Mucosa of rectum (tissue), 2 donors: ENCODE measurements at regions not wholly inside any gene's neighbourhood (a gene's known extent, or its start where the extent isn't known, plus 50 kb on each side); places are given as distances from the start of the nearest gene placed in this dataset.

Experiments
- H3K27ac ChIP-seq, 2 donors: one replicate each; pipeline ENCODE4 v1.7.0; 2013; ENCODE audit warnings: inconsistent platforms in 2 of 2, low read depth in 2 of 2, low read length in 2 of 2
- H3K27me3 ChIP-seq, 2 donors: one replicate each; pipeline ENCODE4 v1.7.0; 2013; ENCODE audit warnings: low read length in 2 of 2; ENCODE audit not compliant: control insufficient read depth in 2 of 2, insufficient read depth in 2 of 2
- H3K36me3 ChIP-seq, 2 donors: one replicate each; pipeline ENCODE4 v1.7.0; 2013; ENCODE audit warnings: low read length in 2 of 2; ENCODE audit not compliant: control insufficient read depth in 2 of 2, insufficient read depth in 2 of 2
- H3K4me1 ChIP-seq, 2 donors: one replicate each; pipeline ENCODE4 v1.7.0; 2013; ENCODE audit warnings: low read length in 2 of 2, mild to moderate bottlenecking in 1 of 2; ENCODE audit not compliant: control insufficient read depth in 2 of 2, insufficient read depth in 2 of 2
- H3K4me3 ChIP-seq, 2 donors: one replicate each; pipeline ENCODE4 v1.7.0; 2013; ENCODE audit warnings: low read length in 2 of 2
- H3K9ac ChIP-seq, 2 donors: one replicate each; pipeline ENCODE4 v1.7.0; 2013; ENCODE audit warnings: low read length in 2 of 2, low read depth in 1 of 2, mild to moderate bottlenecking in 1 of 2
- H3K9me3 ChIP-seq, 2 donors: one replicate each; pipeline ENCODE4 v1.7.0; 2013; ENCODE audit warnings: low read length in 2 of 2; ENCODE audit not compliant: control insufficient read depth in 2 of 2
- donor health status: healthy.
- donor health status: Normal muscosa, but diverticular disease.

- H3K4me3 ChIP-seq: no peak overlapping the region
- no peak overlapping the region for H3K27ac ChIP-seq
- no peaks in the 10 kb centered on the region for H3K36me3 ChIP-seq
- no peaks in the 10 kb centered on the region for H3K4me1 ChIP-seq
- no peaks in the 10 kb centered on the region for H3K9me3 ChIP-seq
- no peak overlapping the region for H3K9ac ChIP-seq
- H3K27me3 ChIP-seq: no peaks in the 10 kb centered on the region
Observed at GRCh38 chr2:145199042-145199441, 679.1 kb upstream of the ZEB2 start.

- Histone ChIP-seq H3K9ac (no peak overlapping the region), H3K4me1 (no peaks in the 10 kb centered on the region)
Observed at GRCh38 chr2:145198555-145198954, 678.6 kb upstream of the ZEB2 start.

GRCh38 chr2:145197944-145198343 lies 678.0 kb upstream of the ZEB2 start:
- no peaks in the 10 kb centered on the region for H3K4me1 ChIP-seq
- H3K27ac ChIP-seq: no peak overlapping the region
- H3K9me3 ChIP-seq: no peaks in the 10 kb centered on the region
- no peaks in the 10 kb centered on the region for H3K36me3 ChIP-seq
- no peaks in the 10 kb centered on the region for H3K27me3 ChIP-seq
- no peak overlapping the region for H3K4me3 ChIP-seq
- no peak overlapping the region for H3K9ac ChIP-seq

More at GRCh38 chr2:145198555-145198954, 678.6 kb upstream of the ZEB2 start:
- H3K4me3 ChIP-seq: no peak overlapping the region
- no peaks in the 10 kb centered on the region for H3K36me3 ChIP-seq
- no peaks in the 10 kb centered on the region for H3K27me3 ChIP-seq
- no peak overlapping the region for H3K27ac ChIP-seq
- H3K9me3 ChIP-seq: no peaks in the 10 kb centered on the region

- Histone ChIP-seq H3K9ac (no peak overlapping the region), H3K36me3 (no peaks in the 10 kb centered on the region), H3K9me3 (no peaks in the 10 kb centered on the region), H3K27ac (no peak overlapping the region), H3K27me3 (no peaks in the 10 kb centered on the region), H3K4me1 (no peaks in the 10 kb centered on the region), H3K4me3 (no peak overlapping the region)
Observed at GRCh38 chr2:145194673-145195072, 674.8 kb upstream of the ZEB2 start.

- no peaks in the 10 kb centered on the region for H3K9me3 ChIP-seq
- no peak overlapping the region for H3K9ac ChIP-seq
- H3K4me1 ChIP-seq: no peaks in the 10 kb centered on the region
- H3K27me3 ChIP-seq: no peaks in the 10 kb centered on the region
- no peak overlapping the region for H3K27ac ChIP-seq
- H3K4me3 ChIP-seq: no peak overlapping the region
- no peaks in the 10 kb centered on the region for H3K36me3 ChIP-seq
Observed at GRCh38 chr2:145190031-145190703, 670.2 kb upstream of the ZEB2 start.

GRCh38 chr2:145186303-145186702 lies 666.4 kb upstream of the ZEB2 start:
- Histone ChIP-seq H3K9ac (no peak overlapping the region), H3K27ac (no peak overlapping the region), H3K4me3 (no peak overlapping the region), H3K36me3 (no peaks in the 10 kb centered on the region), H3K4me1 (no peaks in the 10 kb centered on the region), H3K27me3 (no peaks in the 10 kb centered on the region), H3K9me3 (no peaks in the 10 kb centered on the region)

GRCh38 chr2:145185696-145186095 lies 665.8 kb upstream of the ZEB2 start:
- Histone ChIP-seq H3K27me3 (no peaks in the 10 kb centered on the region), H3K4me3 (no peak overlapping the region), H3K9ac (no peak overlapping the region), H3K9me3 (no peaks in the 10 kb centered on the region), H3K4me1 (no peaks in the 10 kb centered on the region), H3K27ac (no peak overlapping the region), H3K36me3 (no peaks in the 10 kb centered on the region)

- H3K9me3 ChIP-seq: no peaks in the 10 kb centered on the region
- no peaks in the 10 kb centered on the region for H3K27me3 ChIP-seq
- no peak overlapping the region for H3K4me3 ChIP-seq
- no peak overlapping the region for H3K9ac ChIP-seq
- no peaks in the 10 kb centered on the region for H3K4me1 ChIP-seq
- H3K27ac ChIP-seq: no peak overlapping the region
- H3K36me3 ChIP-seq: no peaks in the 10 kb centered on the region
Observed at GRCh38 chr2:145184741-145185651, 665.1 kb upstream of the ZEB2 start.

GRCh38 chr2:145169285-145169684 lies 649.4 kb upstream of the ZEB2 start:
- no peaks in the 10 kb centered on the region for H3K36me3 ChIP-seq

GRCh38 chr2:145168091-145168490 lies 648.2 kb upstream of the ZEB2 start:
- H3K27ac ChIP-seq: no peak overlapping the region
- no peaks in the 10 kb centered on the region for H3K4me1 ChIP-seq
- no peaks in the 10 kb centered on the region for H3K27me3 ChIP-seq

More at GRCh38 chr2:145169285-145169684, 649.4 kb upstream of the ZEB2 start:
- Histone ChIP-seq H3K27ac (no peak overlapping the region), H3K4me1 (no peaks in the 10 kb centered on the region), H3K4me3 (no peak overlapping the region), H3K9me3 (no peaks in the 10 kb centered on the region), H3K9ac (no peak overlapping the region), H3K27me3 (no peaks in the 10 kb centered on the region)

More at GRCh38 chr2:145168091-145168490, 648.2 kb upstream of the ZEB2 start:
- Histone ChIP-seq H3K9ac (no peak overlapping the region), H3K4me3 (no peak overlapping the region), H3K9me3 (no peaks in the 10 kb centered on the region), H3K36me3 (no peaks in the 10 kb centered on the region)
